Mesothelial cell of epicardium (in vitro differentiated cells): ENCODE measurements at regions not wholly inside any gene's neighbourhood (a gene's known extent, or its start where the extent isn't known, plus 50 kb on each side); places are given as distances from the start of the nearest gene placed in this dataset.

Experiments
- DNase-seq, 2 experiments: peaks; one replicate each; pipeline ENCODE4 v3.0.0; 2021; ENCODE audit warnings: low spot score in 2 of 2; ENCODE audit not compliant: unreplicated experiment in 2 of 2
- H3K27ac Mint-ChIP-seq: 2 replicates; pipeline ENCODE4 v1.8.0; 2021; ENCODE audit warnings: mixed read lengths
- H3K27me3 Mint-ChIP-seq: 2 replicates; pipeline ENCODE4 v1.8.0; 2021; ENCODE audit warnings: low read depth, mixed read lengths
- H3K36me3 Mint-ChIP-seq: 2 replicates; pipeline ENCODE4 v1.8.0; 2021; ENCODE audit warnings: mixed read lengths
- H3K4me1 Mint-ChIP-seq: 2 replicates; pipeline ENCODE4 v1.8.0; 2021; ENCODE audit warnings: mixed read lengths
- H3K4me3 Mint-ChIP-seq: 2 replicates; pipeline ENCODE4 v1.8.0; 2021; ENCODE audit warnings: mild to moderate bottlenecking, moderate library complexity, mixed read lengths
- H3K9me3 Mint-ChIP-seq: 2 replicates; pipeline ENCODE4 v1.8.0; 2021; ENCODE audit warnings: mixed read lengths
- CTCF ChIP-seq: fragments of 200-600 bp; sonication (generic); IDR thresholded peaks from one replicate; pipeline ENCODE4 v1.5.0; 2021; ENCODE audit warnings: antibody characterized with exemption; ENCODE audit not compliant: unreplicated experiment

- Mint-ChIP-seq H3K36me3 (no peaks in the 10 kb centered on the region), H3K27me3 (peaks cover 11% of the 10 kb centered on the region), H3K4me3 (no peak overlapping the region)
Observed at GRCh38 chr3:44108481-44108880, 133.2 kb upstream of the TOPAZ1 start.

GRCh38 chr3:44109771-44110361 lies 131.8 kb upstream of the TOPAZ1 start:
- Mint-ChIP-seq H3K9me3 (no peaks in the 10 kb centered on the region), H3K27ac (no peak overlapping the region), H3K4me3 (no peak overlapping the region), H3K4me1 (peaks cover 17% of the 10 kb centered on the region), H3K36me3 (no peaks in the 10 kb centered on the region), H3K27me3 (peaks cover 2% of the 10 kb centered on the region)
- TF ChIP-seq CTCF: no peak
- no peak for DNase-seq

More at GRCh38 chr3:44108481-44108880, 133.2 kb upstream of the TOPAZ1 start:
- TF ChIP-seq CTCF: no peak
- Mint-ChIP-seq H3K9me3 (no peaks in the 10 kb centered on the region), H3K4me1 (peaks cover 19% of the 10 kb centered on the region), H3K27ac (no peak overlapping the region)
- no peak for DNase-seq

- no peaks in the 10 kb centered on the region for H3K27me3 Mint-ChIP-seq
- H3K4me1 Mint-ChIP-seq: peaks cover 14% of the 10 kb centered on the region
- no peak for DNase-seq
- H3K4me3 Mint-ChIP-seq: no peak overlapping the region
- no peaks in the 10 kb centered on the region for H3K36me3 Mint-ChIP-seq
- no peaks in the 10 kb centered on the region for H3K9me3 Mint-ChIP-seq
- TF ChIP-seq CTCF: no peak
- no peak overlapping the region for H3K27ac Mint-ChIP-seq
Observed at GRCh38 chr3:44110648-44111047, 131.0 kb upstream of the TOPAZ1 start.

GRCh38 chr3:44111482-44111881 lies 130.2 kb upstream of the TOPAZ1 start:
- no peaks in the 10 kb centered on the region for H3K9me3 Mint-ChIP-seq
- H3K27ac Mint-ChIP-seq: no peak overlapping the region
- H3K4me1 Mint-ChIP-seq: peaks cover 7% of the 10 kb centered on the region
- H3K27me3 Mint-ChIP-seq: peaks cover 3% of the 10 kb centered on the region
- H3K36me3 Mint-ChIP-seq: no peaks in the 10 kb centered on the region
- H3K4me3 Mint-ChIP-seq: no peak overlapping the region
- DNase-seq: no peak
- TF ChIP-seq CTCF: no peak

GRCh38 chr3:44114142-44114541 lies 127.5 kb upstream of the TOPAZ1 start:
- Mint-ChIP-seq H3K27me3 (peaks cover 3% of the 10 kb centered on the region), H3K36me3 (no peaks in the 10 kb centered on the region), H3K9me3 (no peaks in the 10 kb centered on the region), H3K4me3 (no peak overlapping the region), H3K4me1 (peaks cover 6% of the 10 kb centered on the region), H3K27ac (no peak overlapping the region)
- TF ChIP-seq CTCF: no peak
- peak in 1 of 2 experiments; percentile 46 for DNase-seq

GRCh38 chr3:44117239-44117638 lies 124.4 kb upstream of the TOPAZ1 start:
- H3K9me3 Mint-ChIP-seq: no peaks in the 10 kb centered on the region
- H3K27me3 Mint-ChIP-seq: peaks cover 3% of the 10 kb centered on the region
- no peak for DNase-seq
- H3K27ac Mint-ChIP-seq: no peak overlapping the region
- TF ChIP-seq CTCF: no peak
- no peak overlapping the region for H3K4me3 Mint-ChIP-seq
- H3K4me1 Mint-ChIP-seq: peaks cover 6% of the 10 kb centered on the region
- H3K36me3 Mint-ChIP-seq: no peaks in the 10 kb centered on the region
